Mammary epithelial cell (primary cell): ENCODE measurements at regions not wholly inside any gene's neighbourhood (a gene's known extent, or its start where the extent isn't known, plus 50 kb on each side); places are given as distances from the start of the nearest gene placed in this dataset.

Source experiments
- EZH2 ChIP-seq: IDR thresholded peaks from 2 replicates; pipeline ENCODE4 v1.6.1; 2012; ENCODE audit warnings: low read length, inconsistent platforms, borderline replicate concordance
- TF ChIP-seq, protein P1 (sequence below), 2 donors: IDR thresholded peaks in 1 of 2; conservative IDR thresholded peaks in 1 of 2; 2 replicates each; pipeline ENCODE4 v1.5.1; 2011 to 2012; ENCODE audit warnings: inconsistent platforms in 2 of 2, low read length in 2 of 2, mild to moderate bottlenecking in 2 of 2, control low read depth in 1 of 2, low read depth in 1 of 2; ENCODE audit not compliant: insufficient read depth in 1 of 2; ENCODE audit errors: extremely low read depth in 1 of 2

DNA sequence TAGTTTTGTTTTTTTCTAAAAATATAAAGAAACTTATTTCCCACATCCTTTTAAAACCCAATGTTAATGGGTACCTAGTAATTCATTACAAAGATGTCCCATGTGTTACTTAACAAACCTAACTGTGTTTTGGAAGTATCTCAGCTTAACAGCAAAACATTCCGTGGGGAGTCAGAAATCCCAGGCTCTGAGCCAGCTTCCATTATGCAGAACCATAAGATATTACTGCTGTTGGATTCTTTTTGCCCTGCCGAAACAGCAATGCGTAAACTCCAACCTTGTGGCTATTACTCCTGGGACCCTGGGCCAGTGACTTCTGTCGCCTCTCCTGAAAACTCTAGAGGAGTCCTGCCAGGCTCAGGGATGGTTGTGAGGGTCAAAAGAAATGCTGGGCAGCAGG, 174.1 kb downstream of the UXS1 start:
- TF ChIP-seq, protein P1, sequence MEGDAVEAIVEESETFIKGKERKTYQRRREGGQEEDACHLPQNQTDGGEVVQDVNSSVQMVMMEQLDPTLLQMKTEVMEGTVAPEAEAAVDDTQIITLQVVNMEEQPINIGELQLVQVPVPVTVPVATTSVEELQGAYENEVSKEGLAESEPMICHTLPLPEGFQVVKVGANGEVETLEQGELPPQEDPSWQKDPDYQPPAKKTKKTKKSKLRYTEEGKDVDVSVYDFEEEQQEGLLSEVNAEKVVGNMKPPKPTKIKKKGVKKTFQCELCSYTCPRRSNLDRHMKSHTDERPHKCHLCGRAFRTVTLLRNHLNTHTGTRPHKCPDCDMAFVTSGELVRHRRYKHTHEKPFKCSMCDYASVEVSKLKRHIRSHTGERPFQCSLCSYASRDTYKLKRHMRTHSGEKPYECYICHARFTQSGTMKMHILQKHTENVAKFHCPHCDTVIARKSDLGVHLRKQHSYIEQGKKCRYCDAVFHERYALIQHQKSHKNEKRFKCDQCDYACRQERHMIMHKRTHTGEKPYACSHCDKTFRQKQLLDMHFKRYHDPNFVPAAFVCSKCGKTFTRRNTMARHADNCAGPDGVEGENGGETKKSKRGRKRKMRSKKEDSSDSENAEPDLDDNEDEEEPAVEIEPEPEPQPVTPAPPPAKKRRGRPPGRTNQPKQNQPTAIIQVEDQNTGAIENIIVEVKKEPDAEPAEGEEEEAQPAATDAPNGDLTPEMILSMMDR (conservative IDR thresholded peaks at IDR 0.05 in 1 of 2, IDR thresholded peaks at IDR 0.05 in 1 of 2; ENCODE audit: extremely low read depth in 1 of 2, insufficient read depth in 1 of 2, low read depth in 1 of 2, low read length in 2 of 2) = no peak
- no peak for TF ChIP-seq EZH2
